NCI-H187 (cell line): ENCODE measurements at regions not wholly inside any gene's neighbourhood (a gene's known extent, or its start where the extent isn't known, plus 50 kb on each side); places are given as distances from the start of the nearest gene placed in this dataset.

ENCODE experiments used
- DNase-seq, 2 experiments: peaks; one replicate each; lab custom pipeline; 2025; lab: John Stamatoyannopoulos, UW

GRCh38 chr5:146940295-146940694 lies 61.7 kb upstream of the PPP2R2B start:
- no peak for DNase-seq

DNA sequence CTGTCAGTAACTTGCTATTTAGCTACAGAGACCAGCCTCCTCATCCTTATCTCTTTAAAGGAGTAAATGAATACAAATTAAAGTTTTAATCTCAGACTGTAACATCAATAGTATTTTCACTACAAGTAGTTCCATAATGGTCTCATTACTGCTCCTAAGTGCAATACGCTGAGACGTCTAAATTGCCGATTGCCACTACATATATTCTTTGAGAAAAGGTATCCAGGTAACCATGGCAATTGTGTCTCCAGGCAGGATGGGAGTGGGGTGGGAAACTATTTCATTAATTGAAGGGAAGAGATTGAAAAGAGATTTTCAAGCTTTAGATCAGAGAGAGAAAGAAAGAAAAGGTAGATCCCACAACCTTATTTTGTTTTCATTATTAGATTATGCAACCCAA lies 65.5 kb upstream of the PPP2R2B start:
- no peak for DNase-seq

- DNase-seq = no peak
These were observed 66.4 kb upstream of the PPP2R2B start for GRCh38 chr5:146944764-146945616.

GRCh38 chr5:146945617-146946084 lies 67.1 kb upstream of the PPP2R2B start:
- no peak for DNase-seq

- DNase-seq = no peak
These were observed 68.8 kb upstream of the PPP2R2B start for GRCh38 chr5:146947181-146947941.

- no peak for DNase-seq
These were observed 70.1 kb upstream of the PPP2R2B start for GRCh38 chr5:146948666-146949065.

DNA sequence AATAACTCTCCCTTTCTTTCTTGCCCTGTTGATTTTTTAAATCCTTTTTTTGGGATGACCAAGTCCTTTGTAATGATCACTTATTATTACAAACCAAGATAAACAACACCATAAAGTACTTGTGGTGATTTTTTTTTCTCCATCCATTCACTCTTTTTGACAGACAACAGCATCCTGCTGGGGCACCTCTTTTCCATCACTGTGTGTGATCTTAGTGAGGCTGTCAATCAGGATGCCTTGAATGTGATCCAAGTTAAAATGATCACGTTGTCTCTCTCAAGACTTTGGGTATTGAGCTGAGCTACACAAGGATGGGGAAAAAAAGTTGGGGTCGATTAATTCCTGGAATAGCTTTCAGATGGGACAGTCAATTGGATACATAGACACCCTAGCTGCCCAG lies 73.6 kb upstream of the PPP2R2B start:
- DNase-seq = no peak

- DNase-seq = no peak
These were observed 77.7 kb upstream of the PPP2R2B start for GRCh38 chr5:146956217-146956616.

- no peak for DNase-seq
These were observed 80.8 kb upstream of the PPP2R2B start for GRCh38 chr5:146959360-146959759.

- no peak for DNase-seq
These were observed 84.3 kb upstream of the PPP2R2B start for GRCh38 chr5:146962801-146963355.

DNA sequence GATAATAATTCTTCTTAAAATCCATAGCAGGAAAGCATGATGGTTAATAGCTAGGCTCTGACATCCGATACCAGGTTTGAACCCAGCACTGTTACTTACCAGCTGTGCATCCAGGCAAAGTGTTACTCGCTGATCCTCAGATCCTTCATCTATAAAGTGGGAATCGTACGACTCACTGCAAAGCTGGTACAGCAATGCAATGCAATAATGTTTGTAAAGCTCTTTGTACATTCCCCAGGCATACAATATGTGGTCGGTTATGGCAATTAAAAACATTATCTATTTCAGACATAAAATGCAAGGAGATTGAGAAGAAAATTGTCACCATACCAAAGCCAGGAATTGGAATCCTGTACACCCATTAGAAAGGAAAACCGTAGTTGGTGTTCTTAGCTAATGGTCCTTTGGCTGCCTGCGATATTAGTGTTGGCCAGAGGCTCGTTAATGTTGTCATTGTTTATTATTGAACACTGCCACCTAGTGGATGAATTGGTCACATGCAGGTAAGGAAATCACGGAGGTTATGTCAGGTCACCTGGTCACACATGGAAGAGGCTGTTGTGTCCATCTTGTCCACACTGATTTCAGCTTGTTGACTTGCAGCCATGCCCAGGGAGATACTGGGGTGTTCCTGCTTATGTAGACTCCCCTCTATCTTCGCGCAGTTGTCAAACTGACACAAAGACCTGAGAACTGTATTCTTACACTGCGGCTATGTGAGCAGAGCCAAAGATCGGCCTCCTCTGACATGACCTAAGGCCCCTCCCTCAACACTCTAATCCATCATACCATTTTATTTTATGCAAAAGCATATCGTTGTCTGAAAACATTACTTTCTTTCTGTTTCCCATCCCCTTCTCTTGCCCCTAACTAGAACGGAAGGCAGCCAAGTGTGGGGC lies 87.5 kb upstream of the PPP2R2B start:
- peak; percentile 28 to 39 for DNase-seq

DNA sequence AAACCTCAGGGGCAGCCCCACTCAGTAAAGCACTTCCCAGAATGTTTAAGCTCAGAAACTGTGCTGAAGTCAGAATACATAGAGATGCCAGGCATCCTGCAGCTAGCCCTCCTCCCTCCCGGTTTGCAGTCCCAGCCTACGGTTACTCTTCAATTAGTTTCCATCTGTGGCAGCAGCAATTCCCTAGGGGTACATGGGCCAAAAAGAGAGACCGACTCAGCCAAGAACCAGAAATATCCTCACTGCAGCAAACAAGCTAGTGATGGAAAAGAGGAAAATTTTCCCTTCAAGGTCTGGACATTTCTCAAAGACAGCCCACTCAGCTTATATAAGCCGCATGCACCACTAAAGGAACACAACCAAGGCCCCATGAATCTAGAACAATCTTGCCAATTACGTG lies 89.1 kb upstream of the PPP2R2B start:
- DNase-seq = no peak

GRCh38 chr5:146971401-146971800 lies 92.8 kb upstream of the PPP2R2B start:
- no peak for DNase-seq

- DNase-seq = no peak
These were observed 107.9 kb upstream of the PPP2R2B start for GRCh38 chr5:146986469-146986868.

- DNase-seq = no peak
These were observed 115.4 kb upstream of the PPP2R2B start for GRCh38 chr5:146993876-146994530.

DNA sequence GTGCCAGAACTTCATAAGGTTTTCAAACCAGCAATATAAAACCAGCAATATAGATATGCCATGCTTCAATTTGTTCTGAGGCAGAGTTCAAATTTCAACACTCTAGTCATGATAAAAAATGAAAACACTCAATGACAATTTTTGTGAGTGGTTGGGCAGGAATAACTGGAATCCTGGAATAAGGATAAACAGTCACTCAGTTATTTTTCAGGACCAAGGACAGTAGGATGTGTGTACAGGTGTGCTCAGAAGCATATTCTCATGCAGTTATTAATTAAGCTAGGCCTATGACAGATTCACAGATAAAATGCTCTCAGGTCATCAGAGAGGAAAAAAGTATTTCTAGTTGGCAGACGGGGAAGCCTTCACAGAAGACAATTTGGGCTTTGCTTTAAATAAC lies 117.3 kb upstream of the PPP2R2B start:
- DNase-seq = no peak

GRCh38 chr5:147015405-147015804 lies 136.8 kb upstream of the PPP2R2B start:
- no peak for DNase-seq

DNA sequence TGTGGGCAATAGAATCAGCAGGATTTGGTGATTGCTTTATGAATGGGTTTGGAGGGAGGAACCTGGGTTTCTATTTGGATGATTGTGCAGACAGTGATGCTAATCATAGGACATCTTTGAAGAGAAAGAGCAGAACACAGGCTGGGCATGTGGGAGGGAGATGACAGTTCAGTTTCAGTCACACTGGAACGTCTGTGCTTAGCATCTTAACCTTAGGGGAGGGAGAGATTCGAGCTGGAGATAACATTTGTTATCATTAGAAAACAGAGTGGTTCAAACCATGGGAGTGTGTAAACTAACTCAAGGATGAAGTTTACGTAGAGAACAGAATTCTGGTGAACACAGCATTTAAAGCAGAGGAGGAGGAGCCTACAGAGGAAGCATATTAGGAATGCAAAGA lies 138.6 kb upstream of the PPP2R2B start:
- no peak for DNase-seq

- no peak for DNase-seq
These were observed 139.1 kb upstream of the PPP2R2B start for GRCh38 chr5:147017621-147018020.

DNA sequence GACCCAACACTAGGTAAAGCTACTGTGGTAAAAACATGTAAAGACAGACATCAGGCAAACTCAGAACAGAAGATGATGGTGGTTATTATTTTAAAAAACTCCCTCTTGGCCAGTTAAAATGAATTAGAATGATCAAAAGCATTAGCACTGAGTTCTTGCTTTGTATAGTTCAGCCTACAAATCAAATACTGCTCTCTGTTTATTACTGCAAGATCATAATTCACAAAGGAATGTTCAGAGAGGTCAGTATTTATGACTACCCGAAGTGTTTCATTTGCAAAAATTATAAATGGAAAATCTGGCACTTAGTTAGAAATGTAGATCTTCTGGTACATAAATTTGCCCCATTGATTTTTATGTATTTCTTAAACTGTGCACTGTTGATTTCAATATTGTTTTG lies 140.3 kb upstream of the PPP2R2B start:
- no peak for DNase-seq

DNA sequence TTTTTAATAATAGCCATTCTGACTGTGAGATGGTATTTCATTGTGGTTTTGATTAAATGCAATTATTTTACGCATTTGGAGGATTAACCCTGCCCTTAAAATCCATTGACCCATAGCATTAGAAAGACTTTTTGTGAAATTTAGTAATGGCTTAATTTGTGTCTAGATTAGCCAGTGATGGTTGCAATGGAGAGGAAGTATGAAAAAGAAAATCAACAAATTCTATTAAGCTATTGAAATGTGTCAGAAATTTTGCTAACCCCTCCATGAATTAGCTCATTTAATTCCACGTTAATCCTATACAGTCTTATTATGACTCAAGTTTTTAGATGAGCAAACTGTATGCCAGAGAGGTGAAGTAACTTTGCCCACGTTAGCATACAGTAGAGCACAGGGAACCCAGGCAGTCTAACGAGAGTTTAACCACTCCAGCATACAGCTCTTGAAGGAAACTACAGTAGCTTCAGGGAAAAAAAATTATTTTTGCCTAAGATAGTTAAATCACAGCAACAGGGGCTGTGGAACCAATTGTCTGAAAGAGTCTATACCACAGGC lies 158.2 kb upstream of the PPP2R2B start:
- DNase-seq = no peak
